ENCODE measurements at regions not wholly inside any gene's neighbourhood (a gene's known extent, or its start where the extent isn't known, plus 50 kb on each side); places are given as distances from the start of the nearest gene placed in this dataset.

DNA sequence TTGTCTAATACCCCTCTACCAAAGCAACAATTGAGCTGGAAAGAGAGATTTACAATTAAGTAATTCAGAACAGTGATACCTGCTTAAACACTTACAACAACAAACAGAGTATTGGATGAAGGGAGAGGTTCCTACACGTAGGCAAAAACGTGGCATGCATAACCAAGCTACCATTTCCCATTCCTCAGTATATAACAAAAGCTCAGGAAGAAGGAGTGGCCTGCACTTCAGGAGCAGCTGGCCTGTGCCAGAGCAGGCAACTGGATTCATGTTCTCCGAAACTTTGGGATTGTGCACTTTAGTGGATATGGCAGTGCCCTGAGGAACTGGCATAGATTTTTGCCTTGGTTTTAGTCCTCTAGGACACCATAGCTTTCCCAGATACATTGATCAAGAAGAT is 630.2 kb upstream of the PCDH9 start:
- TF ChIP-seq POLR2AphosphoS5 (IDR thresholded peaks at IDR 0.05), result no peak
- TF ChIP-seq, protein P1, sequence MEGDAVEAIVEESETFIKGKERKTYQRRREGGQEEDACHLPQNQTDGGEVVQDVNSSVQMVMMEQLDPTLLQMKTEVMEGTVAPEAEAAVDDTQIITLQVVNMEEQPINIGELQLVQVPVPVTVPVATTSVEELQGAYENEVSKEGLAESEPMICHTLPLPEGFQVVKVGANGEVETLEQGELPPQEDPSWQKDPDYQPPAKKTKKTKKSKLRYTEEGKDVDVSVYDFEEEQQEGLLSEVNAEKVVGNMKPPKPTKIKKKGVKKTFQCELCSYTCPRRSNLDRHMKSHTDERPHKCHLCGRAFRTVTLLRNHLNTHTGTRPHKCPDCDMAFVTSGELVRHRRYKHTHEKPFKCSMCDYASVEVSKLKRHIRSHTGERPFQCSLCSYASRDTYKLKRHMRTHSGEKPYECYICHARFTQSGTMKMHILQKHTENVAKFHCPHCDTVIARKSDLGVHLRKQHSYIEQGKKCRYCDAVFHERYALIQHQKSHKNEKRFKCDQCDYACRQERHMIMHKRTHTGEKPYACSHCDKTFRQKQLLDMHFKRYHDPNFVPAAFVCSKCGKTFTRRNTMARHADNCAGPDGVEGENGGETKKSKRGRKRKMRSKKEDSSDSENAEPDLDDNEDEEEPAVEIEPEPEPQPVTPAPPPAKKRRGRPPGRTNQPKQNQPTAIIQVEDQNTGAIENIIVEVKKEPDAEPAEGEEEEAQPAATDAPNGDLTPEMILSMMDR (IDR thresholded peaks at IDR 0.05), result no peak

Data from transverse colon (tissue), 4 donors.